GM23248 (cell line): ENCODE measurements at regions not wholly inside any gene's neighbourhood (a gene's known extent, or its start where the extent isn't known, plus 50 kb on each side); places are given as distances from the start of the nearest gene placed in this dataset.

ENCODE experiments used
- DNase-seq: peaks from one replicate; pipeline ENCODE4 v3.0.0-alpha.2; 2015
- H2AFZ ChIP-seq: fragments of 200-600 bp; sonication (generic); 2 replicates; pipeline ENCODE4 v1.6.1; 2016; ENCODE audit warnings: antibody characterized with exemption
- H3F3A ChIP-seq: fragments of 200-600 bp; sonication (generic); 2 replicates; pipeline ENCODE4 v1.6.1; 2016; ENCODE audit warnings: mild to moderate bottlenecking, antibody characterized with exemption, mixed run types; ENCODE audit not compliant: insufficient read depth
- H3K27ac ChIP-seq: fragments of 200-600 bp; sonication (generic); 2 replicates; pipeline ENCODE4 v1.5.1; 2016; ENCODE audit warnings: mild to moderate bottlenecking
- H3K27me3 ChIP-seq: fragments of 200-600 bp; sonication (generic); replicated peaks from 2 replicates; pipeline ENCODE4 v1.6.1; 2016; ENCODE audit warnings: mild to moderate bottlenecking; ENCODE audit not compliant: insufficient read depth
- H3K36me3 ChIP-seq: fragments of 200-600 bp; sonication (generic); 2 replicates; pipeline ENCODE4 v1.6.1; 2016; ENCODE audit warnings: low read depth, mild to moderate bottlenecking
- H3K4me1 ChIP-seq: fragments of 200-600 bp; sonication (generic); 2 replicates; pipeline ENCODE4 v1.6.1; 2016; ENCODE audit warnings: mild to moderate bottlenecking; ENCODE audit not compliant: insufficient read depth
- H3K4me2 ChIP-seq: fragments of 200-600 bp; sonication (generic); one replicate; pipeline ENCODE4 v1.6.1; 2016; ENCODE audit warnings: mild to moderate bottlenecking; ENCODE audit not compliant: unreplicated experiment
- H3K4me3 ChIP-seq: fragments of 200-600 bp; sonication (generic); 2 replicates; pipeline ENCODE4 v1.5.1; 2016; ENCODE audit warnings: mild to moderate bottlenecking
- H3K79me2 ChIP-seq: fragments of 200-600 bp; sonication (generic); 2 replicates; pipeline ENCODE4 v1.6.1; 2016; ENCODE audit warnings: mild to moderate bottlenecking; ENCODE audit not compliant: insufficient read depth
- H3K9ac ChIP-seq: fragments of 200-600 bp; sonication (generic); 2 replicates; pipeline ENCODE4 v1.6.1; 2016; ENCODE audit warnings: mild to moderate bottlenecking
- H3K9me2 ChIP-seq: fragments of 200-600 bp; sonication (generic); 2 replicates; pipeline ENCODE4 v1.6.1; 2016; ENCODE audit warnings: mixed run types, mild to moderate bottlenecking, moderate library complexity; ENCODE audit not compliant: insufficient read depth
- H3K9me3 ChIP-seq: fragments of 200-600 bp; sonication (generic); one replicate; pipeline ENCODE4 v1.6.1; 2017; ENCODE audit warnings: low read depth
- H4K20me1 ChIP-seq: fragments of 200-600 bp; sonication (generic); 2 replicates; pipeline ENCODE4 v1.6.0; 2016; ENCODE audit not compliant: insufficient read depth
- EZH2 ChIP-seq: fragments of 200-600 bp; sonication (generic); IDR thresholded peaks from 2 replicates; pipeline ENCODE4 v1.6.1; 2018; ENCODE audit warnings: antibody characterized with exemption, mild to moderate bottlenecking; ENCODE audit not compliant: insufficient read depth, poor library complexity, severe bottlenecking
- EZH2phosphoT487 ChIP-seq: fragments of 200-600 bp; sonication (generic); IDR thresholded peaks from 2 replicates; pipeline ENCODE4 v1.6.1; 2018; ENCODE audit warnings: antibody characterized with exemption, moderate library complexity, mild to moderate bottlenecking, low read depth; ENCODE audit not compliant: insufficient read depth
- WGBS, 2 experiments: methylation state at CpG; one replicate each; pipeline ENCODE4 v1.1.6; 2015 to 2017; ENCODE audit warnings: low lambda C conversion rate in 2 of 2, low coverage in 1 of 2; ENCODE audit errors: missing lambda C conversion rate in 2 of 2; 5-methylcytosine and 5-hydroxymethylcytosine counted together
- in situ Hi-C: fragments of 300-500 bp; cut with MboI; formaldehyde crosslinking; loops from 2 replicates; pipeline ENCODE4 v1.15.0; 2020

GRCh38 chr9:89994988-89995613, 390.3 kb downstream of the GADD45G start:
- Histone ChIP-seq H3K9me2 (no peaks in the 10 kb centered on the region), H2AFZ (no peak overlapping the region), H3K9ac (no peak overlapping the region), H3K4me3 (no peak overlapping the region), H3K79me2 (no peaks in the 10 kb centered on the region), H3F3A (no peaks in the 10 kb centered on the region), H3K36me3 (no peaks in the 10 kb centered on the region), H3K27me3 (peaks cover under 1% of the 10 kb centered on the region; the same call in 1 of the 2 replicates), H3K4me1 (no peaks in the 10 kb centered on the region), H3K4me2 (no peak overlapping the region), H3K27ac (no peak overlapping the region), H4K20me1 (no peaks in the 10 kb centered on the region), H3K9me3 (no peaks in the 10 kb centered on the region)
- 78 to 79% methylated on average over 19 of the region's 19 CpGs for WGBS, 2 experiments
- in situ Hi-C loops, result no loop called here
- DNase-seq, result no peak
- no peak for TF ChIP-seq EZH2
- TF ChIP-seq EZH2phosphoT487, result no peak

- Histone ChIP-seq H4K20me1 (no peaks in the 10 kb centered on the region), H2AFZ (no peak overlapping the region), H3K9ac (no peak overlapping the region), H3F3A (no peaks in the 10 kb centered on the region), H3K79me2 (no peaks in the 10 kb centered on the region), H3K9me3 (no peaks in the 10 kb centered on the region), H3K27ac (no peak overlapping the region), H3K36me3 (no peaks in the 10 kb centered on the region), H3K4me2 (no peak overlapping the region), H3K4me3 (no peak overlapping the region), H3K27me3 (0 out of 2 replicates have a peak, but pooled peaks cover 7% of the 10 kb centered on the region), H3K9me2 (no peaks in the 10 kb centered on the region), H3K4me1 (no peaks in the 10 kb centered on the region)
- in situ Hi-C loops, result no loop called here
- no peak for DNase-seq
- 49 to 61% methylated on average over 5 of the region's 5 CpGs for WGBS, 2 experiments
- no peak for TF ChIP-seq EZH2phosphoT487
- TF ChIP-seq EZH2, result no peak
These were observed 391.3 kb downstream of the GADD45G start for GRCh38 chr9:89996116-89996515.

- DNase-seq, result peak; percentile 8
- Histone ChIP-seq H3K79me2 (no peaks in the 10 kb centered on the region), H3K9ac (no peak overlapping the region), H3K36me3 (no peaks in the 10 kb centered on the region), H4K20me1 (no peaks in the 10 kb centered on the region), H3K9me3 (no peaks in the 10 kb centered on the region), H3K4me3 (no peak overlapping the region), H2AFZ (no peak overlapping the region), H3K27ac (no peak overlapping the region), H3K4me1 (no peaks in the 10 kb centered on the region), H3K9me2 (no peaks in the 10 kb centered on the region), H3F3A (no peaks in the 10 kb centered on the region), H3K27me3 (0 out of 2 replicates have a peak, but pooled peaks cover 7% of the 10 kb centered on the region), H3K4me2 (no peak overlapping the region)
- in situ Hi-C loops, result no loop called here
- WGBS, 2 experiments, result 85 to 90% methylated on average over 3 of the region's 3 CpGs
- no peak for TF ChIP-seq EZH2phosphoT487
- no peak for TF ChIP-seq EZH2
These were observed 392.0 kb downstream of the GADD45G start for GRCh38 chr9:89996773-89997172.

GRCh38 chr9:89998633-89999032, 393.8 kb downstream of the GADD45G start:
- H3K4me3 ChIP-seq, result no peak overlapping the region
- H3K4me2 ChIP-seq, result no peak overlapping the region
- H3K36me3 ChIP-seq, result no peaks in the 10 kb centered on the region
- no peaks in the 10 kb centered on the region for H3K4me1 ChIP-seq
- H3K27ac ChIP-seq, result no peak overlapping the region
- WGBS, 2 experiments, result 43 to 56% methylated on average over 3 of the region's 3 CpGs
- no peak for DNase-seq
- TF ChIP-seq EZH2, result no peak
- TF ChIP-seq EZH2phosphoT487, result no peak
- no peak overlapping the region for H3K9ac ChIP-seq
- no peaks in the 10 kb centered on the region for H3F3A ChIP-seq
- H3K9me2 ChIP-seq, result no peaks in the 10 kb centered on the region
- H4K20me1 ChIP-seq, result no peaks in the 10 kb centered on the region
- in situ Hi-C loops, result no loop called here
- H3K9me3 ChIP-seq, result no peaks in the 10 kb centered on the region
- H3K79me2 ChIP-seq, result no peaks in the 10 kb centered on the region
- no peak overlapping the region for H2AFZ ChIP-seq
- 0 out of 2 replicates have a peak, but pooled peaks cover 7% of the 10 kb centered on the region for H3K27me3 ChIP-seq
